ENCODE measurements at regions not wholly inside any gene's neighbourhood (a gene's known extent, or its start where the extent isn't known, plus 50 kb on each side); places are given as distances from the start of the nearest gene placed in this dataset.

DNA sequence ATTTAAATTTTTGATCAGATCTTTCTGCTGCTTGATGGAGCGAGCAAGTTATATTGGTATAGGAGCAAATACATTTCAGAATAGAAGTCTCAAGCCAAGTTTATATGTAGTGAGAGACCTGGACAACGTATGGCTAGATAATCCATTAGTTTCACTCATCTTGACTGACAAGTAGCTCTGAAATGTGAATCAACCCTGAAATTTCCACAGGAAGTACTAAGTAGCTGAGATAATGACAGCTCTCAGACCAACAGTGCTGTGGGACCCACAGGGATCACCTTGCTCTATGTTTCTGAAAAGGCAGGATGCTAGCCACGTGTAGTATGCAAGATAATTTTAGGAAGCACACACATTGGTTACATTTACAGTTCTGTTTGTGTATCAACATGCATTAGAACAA, 258.6 kb upstream of the FOXN3 start:
- Histone ChIP-seq H4K20me1 (ENCODE audit: control insufficient read depth, insufficient read depth, low read length, poor library complexity, severe bottlenecking) (no peaks in the 10 kb centered on the region), H3K4me1 (ENCODE audit: control insufficient read depth in 2 of 2, insufficient read depth in 2 of 2, low read length in 2 of 2) (peaks cover 4 to 7% of the 10 kb centered on the region in 2 donors), H3K4me3 (ENCODE audit: control extremely low read depth in 1 of 5, extremely low read depth in 1 of 5, insufficient read depth in 1 of 5, low read depth in 2 of 5, low read length in 4 of 5) (no peak overlapping the region), H3K9ac (ENCODE audit: low read length) (no peak overlapping the region), H3K79me2 (ENCODE audit: control insufficient read depth, insufficient read depth, low read length) (no peaks in the 10 kb centered on the region), H3K36me3 (replicated peaks in 1 of 2; ENCODE audit: control extremely low read depth in 1 of 2, control insufficient read depth in 1 of 2, extremely low read depth in 1 of 2, insufficient read depth in 2 of 2, low read length in 1 of 2) (no peaks in the 10 kb centered on the region), H3K27ac (ENCODE audit: low read length in 2 of 2) (no peak overlapping the region), H3K27me3 (replicated peaks in 1 of 4; ENCODE audit: control extremely low read depth in 1 of 4, control insufficient read depth in 3 of 4, insufficient read depth in 4 of 4, low read length in 3 of 4) (no peaks in the 10 kb centered on the region), H3K9me3 (ENCODE audit: control extremely low read depth in 1 of 3, control insufficient read depth in 2 of 3, insufficient read depth in 1 of 3, low read length in 2 of 3) (no peaks in the 10 kb centered on the region), H2AFZ (ENCODE audit: insufficient read depth, low read depth, low read length, poor library complexity, severe bottlenecking) (no peak overlapping the region), H3K4me2 (replicated peaks; ENCODE audit: low read depth, low read length, poor library complexity, severe bottlenecking) (no peak overlapping the region)
- TF ChIP-seq EZH2 (IDR thresholded peaks at IDR 0.05; ENCODE audit: borderline replicate concordance, insufficient read depth, low read depth, low read length, poor library complexity, severe bottlenecking), result no peak
- TF ChIP-seq, protein P1, sequence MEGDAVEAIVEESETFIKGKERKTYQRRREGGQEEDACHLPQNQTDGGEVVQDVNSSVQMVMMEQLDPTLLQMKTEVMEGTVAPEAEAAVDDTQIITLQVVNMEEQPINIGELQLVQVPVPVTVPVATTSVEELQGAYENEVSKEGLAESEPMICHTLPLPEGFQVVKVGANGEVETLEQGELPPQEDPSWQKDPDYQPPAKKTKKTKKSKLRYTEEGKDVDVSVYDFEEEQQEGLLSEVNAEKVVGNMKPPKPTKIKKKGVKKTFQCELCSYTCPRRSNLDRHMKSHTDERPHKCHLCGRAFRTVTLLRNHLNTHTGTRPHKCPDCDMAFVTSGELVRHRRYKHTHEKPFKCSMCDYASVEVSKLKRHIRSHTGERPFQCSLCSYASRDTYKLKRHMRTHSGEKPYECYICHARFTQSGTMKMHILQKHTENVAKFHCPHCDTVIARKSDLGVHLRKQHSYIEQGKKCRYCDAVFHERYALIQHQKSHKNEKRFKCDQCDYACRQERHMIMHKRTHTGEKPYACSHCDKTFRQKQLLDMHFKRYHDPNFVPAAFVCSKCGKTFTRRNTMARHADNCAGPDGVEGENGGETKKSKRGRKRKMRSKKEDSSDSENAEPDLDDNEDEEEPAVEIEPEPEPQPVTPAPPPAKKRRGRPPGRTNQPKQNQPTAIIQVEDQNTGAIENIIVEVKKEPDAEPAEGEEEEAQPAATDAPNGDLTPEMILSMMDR (IDR thresholded peaks at IDR 0.05), result no peak
- intact Hi-C loops (cut with micrococcal nuclease), result no loop called here
- ATAC-seq (ENCODE audit: low read depth) (no peak), DNase-seq (no peak)
- H3K4me1 Mint-ChIP-seq, result peaks cover 8% of the 10 kb centered on the region
- ChIA-PET CTCF (no interaction called here), POLR2A (interaction anchor here (0.6 kb wide), 1 partner anchor 10 kb away, joined by 3 read pairs; no protein-coding TSS in a partner anchor)
- H3K27ac Mint-ChIP-seq, result no peak overlapping the region
- no peaks in the 10 kb centered on the region for H3K27me3 Mint-ChIP-seq
- 100% methylated on average over 1 of the region's 3 CpGs for WGBS (ENCODE audit: insufficient coverage)
- no peaks in the 10 kb centered on the region for H3K9me3 Mint-ChIP-seq (ENCODE audit: insufficient read depth)
- H3K4me3 Mint-ChIP-seq, result no peak overlapping the region

DNA sequence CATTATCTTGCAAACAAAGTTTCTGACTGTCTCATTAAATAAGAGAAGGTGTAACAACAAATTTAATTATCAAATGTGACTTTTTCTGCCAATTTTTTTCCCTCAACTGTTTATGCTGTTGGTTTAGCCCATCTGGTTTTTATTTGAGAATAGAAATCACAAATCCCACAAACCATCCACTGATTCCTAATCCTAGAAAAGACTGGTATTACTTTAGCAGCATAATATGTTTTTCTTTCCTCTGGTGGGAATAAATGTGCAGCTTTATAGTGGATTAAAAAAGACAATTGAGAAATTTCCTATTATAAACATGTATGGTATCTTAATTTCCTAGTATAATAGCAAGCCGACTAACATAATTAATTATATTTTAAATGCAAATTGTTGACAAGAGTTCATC, 257.9 kb upstream of the FOXN3 start:
- Mint-ChIP-seq H3K4me1 (peaks cover 2% of the 10 kb centered on the region), H3K4me3 (no peak overlapping the region), H3K9me3 (ENCODE audit: insufficient read depth) (no peaks in the 10 kb centered on the region), H3K27me3 (no peaks in the 10 kb centered on the region), H3K27ac (no peak overlapping the region)
- Histone ChIP-seq H3K9ac (ENCODE audit: low read length) (no peak overlapping the region), H3K36me3 (replicated peaks in 1 of 2; ENCODE audit: control extremely low read depth in 1 of 2, control insufficient read depth in 1 of 2, extremely low read depth in 1 of 2, insufficient read depth in 2 of 2, low read length in 1 of 2) (no peaks in the 10 kb centered on the region), H3K4me1 (ENCODE audit: control insufficient read depth in 2 of 2, insufficient read depth in 2 of 2, low read length in 2 of 2) (peaks cover 0 to under 1% of the 10 kb centered on the region in 2 donors), H3K4me3 (ENCODE audit: control extremely low read depth in 1 of 5, extremely low read depth in 1 of 5, insufficient read depth in 1 of 5, low read depth in 2 of 5, low read length in 4 of 5) (no peak overlapping the region), H4K20me1 (ENCODE audit: control insufficient read depth, insufficient read depth, low read length, poor library complexity, severe bottlenecking) (no peaks in the 10 kb centered on the region), H3K79me2 (ENCODE audit: control insufficient read depth, insufficient read depth, low read length) (no peaks in the 10 kb centered on the region), H3K27me3 (replicated peaks in 1 of 4; ENCODE audit: control extremely low read depth in 1 of 4, control insufficient read depth in 3 of 4, insufficient read depth in 4 of 4, low read length in 3 of 4) (no peaks in the 10 kb centered on the region), H3K4me2 (replicated peaks; ENCODE audit: low read depth, low read length, poor library complexity, severe bottlenecking) (no peak overlapping the region), H3K9me3 (ENCODE audit: control extremely low read depth in 1 of 3, control insufficient read depth in 2 of 3, insufficient read depth in 1 of 3, low read length in 2 of 3) (no peaks in the 10 kb centered on the region), H3K27ac (ENCODE audit: low read length in 2 of 2) (no peak overlapping the region), H2AFZ (ENCODE audit: insufficient read depth, low read depth, low read length, poor library complexity, severe bottlenecking) (no peak overlapping the region)
- POLR2A ChIA-PET, result interaction anchor here (0.6 kb wide), 1 partner anchor 9 kb away, joined by 3 read pairs; no protein-coding TSS in a partner anchor
- DNase-seq (no peak), ATAC-seq (ENCODE audit: low read depth) (no peak)
- WGBS (ENCODE audit: insufficient coverage), result no CpG with 5 or more reads among the region's 1 CpG
- CTCF ChIA-PET, result no interaction called here
- TF ChIP-seq EZH2 (IDR thresholded peaks at IDR 0.05; ENCODE audit: borderline replicate concordance, insufficient read depth, low read depth, low read length, poor library complexity, severe bottlenecking), result no peak
- TF ChIP-seq, protein P1 (IDR thresholded peaks at IDR 0.05), result no peak
- intact Hi-C loops (cut with micrococcal nuclease), result no loop called here

Measured in B cell (primary cell).